ENCODE measurements at regions not wholly inside any gene's neighbourhood (a gene's known extent, or its start where the extent isn't known, plus 50 kb on each side); places are given as distances from the start of the nearest gene placed in this dataset.

DNA sequence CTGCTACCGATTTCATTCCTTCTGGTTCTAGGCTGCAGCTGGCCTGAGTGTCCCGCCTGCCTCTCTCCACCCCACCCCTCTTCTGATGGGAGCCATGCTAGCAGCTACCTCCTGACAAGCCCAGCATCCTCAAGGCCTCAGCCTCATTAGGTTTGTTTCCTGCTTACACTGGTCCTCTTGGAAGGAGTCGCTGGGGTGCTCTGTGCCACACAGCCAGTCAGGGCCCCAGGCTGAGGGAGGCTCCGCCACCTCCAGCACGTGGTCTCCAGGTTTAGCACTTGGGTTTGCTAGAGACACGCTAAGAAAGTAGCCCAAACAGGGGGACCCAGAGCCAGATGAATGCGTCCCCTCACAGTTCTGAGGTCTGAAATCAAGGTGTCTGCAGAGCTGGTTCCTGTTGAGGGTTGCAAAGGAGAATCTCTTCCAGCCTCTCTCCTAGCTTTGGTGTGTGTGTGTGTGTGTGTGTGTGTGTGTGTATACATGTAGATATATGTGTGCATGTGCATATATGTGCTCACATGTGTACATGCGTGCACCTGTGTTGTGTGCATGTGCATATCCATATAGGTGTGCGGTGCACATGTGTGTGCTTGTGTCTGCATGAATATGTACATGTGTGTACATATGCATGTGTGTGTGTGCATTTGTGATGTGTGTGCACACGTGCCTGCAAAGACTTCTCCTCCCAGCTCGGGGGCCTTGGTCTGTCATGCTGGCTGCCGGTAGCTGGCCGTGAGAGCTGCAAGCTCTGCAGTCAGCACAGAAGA lies 301.1 kb upstream of the AJAP1 start:
- Histone ChIP-seq H3K4me3 (no peak overlapping the region), H3K27ac (no peak overlapping the region), H3K36me3 (ENCODE audit: low read depth, missing control alignments) (no peaks in the 10 kb centered on the region), H3K27me3 (no peaks in the 10 kb centered on the region), H3K4me1 (no peaks in the 10 kb centered on the region), H3K9me3 (no peaks in the 10 kb centered on the region)
- intact Hi-C loops (cut with DNase I; ENCODE audit: low total_unique reads): no loop called here
- TF ChIP-seq, protein P1, sequence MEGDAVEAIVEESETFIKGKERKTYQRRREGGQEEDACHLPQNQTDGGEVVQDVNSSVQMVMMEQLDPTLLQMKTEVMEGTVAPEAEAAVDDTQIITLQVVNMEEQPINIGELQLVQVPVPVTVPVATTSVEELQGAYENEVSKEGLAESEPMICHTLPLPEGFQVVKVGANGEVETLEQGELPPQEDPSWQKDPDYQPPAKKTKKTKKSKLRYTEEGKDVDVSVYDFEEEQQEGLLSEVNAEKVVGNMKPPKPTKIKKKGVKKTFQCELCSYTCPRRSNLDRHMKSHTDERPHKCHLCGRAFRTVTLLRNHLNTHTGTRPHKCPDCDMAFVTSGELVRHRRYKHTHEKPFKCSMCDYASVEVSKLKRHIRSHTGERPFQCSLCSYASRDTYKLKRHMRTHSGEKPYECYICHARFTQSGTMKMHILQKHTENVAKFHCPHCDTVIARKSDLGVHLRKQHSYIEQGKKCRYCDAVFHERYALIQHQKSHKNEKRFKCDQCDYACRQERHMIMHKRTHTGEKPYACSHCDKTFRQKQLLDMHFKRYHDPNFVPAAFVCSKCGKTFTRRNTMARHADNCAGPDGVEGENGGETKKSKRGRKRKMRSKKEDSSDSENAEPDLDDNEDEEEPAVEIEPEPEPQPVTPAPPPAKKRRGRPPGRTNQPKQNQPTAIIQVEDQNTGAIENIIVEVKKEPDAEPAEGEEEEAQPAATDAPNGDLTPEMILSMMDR (IDR thresholded peaks at IDR 0.05): no peak
- TF ChIP-seq POLR2A (IDR thresholded peaks at IDR 0.05): no peak
- no peak for DNase-seq
- 78 to 83% methylated on average over 3 to 13 of the region's 13 CpGs for WGBS, 2 donors

DNA sequence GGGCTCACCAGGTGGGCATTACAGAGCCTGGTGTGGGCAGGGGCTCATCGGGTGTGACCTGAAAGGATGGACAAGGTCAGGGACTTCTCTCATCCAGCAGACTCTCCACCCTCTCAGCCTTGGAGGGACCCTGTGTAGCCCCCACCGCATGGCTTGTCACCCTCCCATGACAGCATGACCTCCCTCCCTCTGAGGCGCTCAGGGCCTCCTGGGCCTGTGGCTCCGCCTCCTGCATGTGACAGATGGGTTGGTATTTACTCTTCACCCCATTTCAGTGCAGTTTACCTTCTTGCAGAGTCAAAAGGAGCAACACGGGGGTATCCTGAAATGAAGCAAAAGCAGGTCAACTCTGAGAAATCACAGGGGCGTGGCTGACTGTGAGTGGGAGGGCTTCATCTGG lies 298.6 kb upstream of the AJAP1 start:
- Histone ChIP-seq H3K36me3 (ENCODE audit: low read depth, missing control alignments) (no peaks in the 10 kb centered on the region), H3K27me3 (no peaks in the 10 kb centered on the region), H3K4me3 (no peak overlapping the region), H3K9me3 (no peaks in the 10 kb centered on the region), H3K27ac (no peak overlapping the region), H3K4me1 (no peaks in the 10 kb centered on the region)
- no peak for DNase-seq
- no peak for TF ChIP-seq POLR2A (IDR thresholded peaks at IDR 0.05)
- TF ChIP-seq, protein P1 (IDR thresholded peaks at IDR 0.05): no peak
- 75 to 78% methylated on average over 5 to 6 of the region's 6 CpGs for WGBS, 2 donors
- intact Hi-C loops (cut with DNase I; ENCODE audit: low total_unique reads): no loop called here

DNA sequence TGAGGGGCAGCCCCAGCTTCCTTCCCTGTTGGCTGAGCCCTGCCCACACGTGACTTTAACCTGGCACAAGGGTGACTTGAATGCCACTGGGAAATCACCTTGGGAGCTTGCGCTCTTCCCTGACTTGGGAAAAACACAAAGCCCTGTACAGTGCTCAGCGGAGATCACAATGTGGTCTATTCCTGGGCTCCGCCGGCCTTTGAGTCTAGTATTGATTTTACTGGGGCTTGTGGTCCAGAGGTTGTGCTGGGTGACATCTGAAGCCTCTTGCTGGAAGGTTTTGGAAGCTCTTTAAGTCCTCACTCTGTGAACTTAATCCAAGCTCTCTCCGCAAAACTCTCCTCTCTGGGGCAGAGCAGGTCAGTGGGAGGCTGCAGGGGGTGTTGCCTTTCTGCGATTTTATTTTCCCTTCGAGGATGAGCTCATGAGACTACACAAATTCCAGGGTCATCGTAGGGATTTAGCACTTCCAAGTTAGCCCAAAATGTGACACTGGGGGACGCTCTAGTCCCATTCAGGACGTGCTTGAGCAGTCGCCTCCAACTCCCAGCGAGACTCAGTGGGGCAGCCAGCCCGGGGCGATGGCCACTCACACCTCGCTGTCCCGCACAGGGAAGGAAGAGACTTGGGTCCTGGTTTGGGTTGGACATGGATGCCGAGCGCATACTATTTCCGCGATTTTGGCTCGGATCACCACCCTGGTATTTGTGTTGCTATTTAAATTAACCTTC lies 291.9 kb upstream of the AJAP1 start:
- Histone ChIP-seq H3K4me3 (no peak overlapping the region), H3K27me3 (no peaks in the 10 kb centered on the region), H3K4me1 (no peaks in the 10 kb centered on the region), H3K27ac (no peak overlapping the region), H3K9me3 (no peaks in the 10 kb centered on the region), H3K36me3 (ENCODE audit: low read depth, missing control alignments) (no peaks in the 10 kb centered on the region)
- DNase-seq: no peak
- intact Hi-C loops (cut with DNase I; ENCODE audit: low total_unique reads): no loop called here
- WGBS, 2 donors: 79 to 88% methylated on average over 19 to 22 of the region's 22 CpGs
- TF ChIP-seq, protein P1 (IDR thresholded peaks at IDR 0.05): no peak
- no peak for TF ChIP-seq POLR2A (IDR thresholded peaks at IDR 0.05)

DNA sequence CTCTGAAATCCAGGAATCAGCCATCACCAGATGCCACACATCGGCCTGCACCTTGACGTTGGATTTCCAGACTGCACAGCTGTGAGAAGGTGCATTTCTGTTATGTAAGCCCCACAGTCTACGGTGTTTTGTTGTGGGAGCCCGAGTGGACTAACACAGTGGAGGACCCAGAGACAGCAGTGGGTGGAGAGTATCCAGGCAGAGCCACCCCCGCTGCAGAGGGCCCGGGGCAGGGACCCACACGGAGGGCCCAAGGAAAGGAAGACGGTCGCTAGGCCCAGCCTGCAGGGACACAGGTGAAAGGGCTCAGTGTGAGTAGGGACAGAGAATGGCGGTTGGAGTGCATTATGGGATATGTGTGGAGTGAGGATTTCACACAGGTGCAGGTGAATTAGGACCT lies 288.3 kb upstream of the AJAP1 start:
- Histone ChIP-seq H3K9me3 (no peaks in the 10 kb centered on the region), H3K4me1 (no peaks in the 10 kb centered on the region), H3K27ac (no peak overlapping the region), H3K27me3 (no peaks in the 10 kb centered on the region), H3K4me3 (no peak overlapping the region), H3K36me3 (ENCODE audit: low read depth, missing control alignments) (no peaks in the 10 kb centered on the region)
- WGBS, 2 donors: 87 to 98% methylated on average over 10 of the region's 10 CpGs
- no peak for DNase-seq
- intact Hi-C loops (cut with DNase I; ENCODE audit: low total_unique reads): no loop called here
- TF ChIP-seq, protein P1 (IDR thresholded peaks at IDR 0.05): no peak
- TF ChIP-seq POLR2A (IDR thresholded peaks at IDR 0.05): no peak
